ENCODE measurements at regions not wholly inside any gene's neighbourhood (a gene's known extent, or its start where the extent isn't known, plus 50 kb on each side); places are given as distances from the start of the nearest gene placed in this dataset.

DNA sequence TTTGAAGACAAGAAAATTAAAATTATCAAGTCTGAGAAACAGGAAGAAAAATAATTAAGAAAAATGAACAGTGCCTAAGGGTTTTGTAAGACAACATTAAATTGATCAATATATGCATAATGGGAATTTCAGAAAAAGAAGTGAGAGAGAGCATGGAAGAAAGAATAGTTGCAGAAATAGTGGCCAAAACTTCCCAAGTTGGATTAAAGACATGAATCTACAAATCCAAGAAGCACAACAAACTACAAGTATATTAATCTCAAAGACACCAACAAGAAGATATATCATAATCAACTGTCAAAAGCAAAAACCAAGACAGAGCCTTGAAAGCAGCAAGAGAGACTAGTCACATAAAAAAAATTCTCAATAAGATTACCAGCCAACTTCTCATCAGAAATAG is 488.0 kb downstream of the RASEF start:
- TF ChIP-seq RAD21 (conservative IDR thresholded peaks at IDR 0.05 in 1 of 2, IDR thresholded peaks at IDR 0.05 in 1 of 2) (no peak), JUN (IDR thresholded peaks at IDR 0.05) (no peak), FOXS1 (CRISPR knock-in tag; IDR thresholded peaks at IDR 0.05) (no peak), POLR2A (IDR thresholded peaks at IDR 0.05; ENCODE audit: low read length) (no peak), FOSL2 (IDR thresholded peaks at IDR 0.05) (no peak), FOSL2 (CRISPR knock-in tag; IDR thresholded peaks at IDR 0.05) (no peak), EP300 (IDR thresholded peaks at IDR 0.05) (no peak), CHD4 (IDR thresholded peaks at IDR 0.05; ENCODE audit: borderline replicate concordance) (no peak), NR3C1 (IDR thresholded peaks at IDR 0.05) (no peak)
- TF ChIP-seq, protein P1, sequence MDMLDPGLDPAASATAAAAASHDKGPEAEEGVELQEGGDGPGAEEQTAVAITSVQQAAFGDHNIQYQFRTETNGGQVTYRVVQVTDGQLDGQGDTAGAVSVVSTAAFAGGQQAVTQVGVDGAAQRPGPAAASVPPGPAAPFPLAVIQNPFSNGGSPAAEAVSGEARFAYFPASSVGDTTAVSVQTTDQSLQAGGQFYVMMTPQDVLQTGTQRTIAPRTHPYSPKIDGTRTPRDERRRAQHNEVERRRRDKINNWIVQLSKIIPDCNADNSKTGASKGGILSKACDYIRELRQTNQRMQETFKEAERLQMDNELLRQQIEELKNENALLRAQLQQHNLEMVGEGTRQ (IDR thresholded peaks at IDR 0.05): no peak
- TF ChIP-seq, protein P2, sequence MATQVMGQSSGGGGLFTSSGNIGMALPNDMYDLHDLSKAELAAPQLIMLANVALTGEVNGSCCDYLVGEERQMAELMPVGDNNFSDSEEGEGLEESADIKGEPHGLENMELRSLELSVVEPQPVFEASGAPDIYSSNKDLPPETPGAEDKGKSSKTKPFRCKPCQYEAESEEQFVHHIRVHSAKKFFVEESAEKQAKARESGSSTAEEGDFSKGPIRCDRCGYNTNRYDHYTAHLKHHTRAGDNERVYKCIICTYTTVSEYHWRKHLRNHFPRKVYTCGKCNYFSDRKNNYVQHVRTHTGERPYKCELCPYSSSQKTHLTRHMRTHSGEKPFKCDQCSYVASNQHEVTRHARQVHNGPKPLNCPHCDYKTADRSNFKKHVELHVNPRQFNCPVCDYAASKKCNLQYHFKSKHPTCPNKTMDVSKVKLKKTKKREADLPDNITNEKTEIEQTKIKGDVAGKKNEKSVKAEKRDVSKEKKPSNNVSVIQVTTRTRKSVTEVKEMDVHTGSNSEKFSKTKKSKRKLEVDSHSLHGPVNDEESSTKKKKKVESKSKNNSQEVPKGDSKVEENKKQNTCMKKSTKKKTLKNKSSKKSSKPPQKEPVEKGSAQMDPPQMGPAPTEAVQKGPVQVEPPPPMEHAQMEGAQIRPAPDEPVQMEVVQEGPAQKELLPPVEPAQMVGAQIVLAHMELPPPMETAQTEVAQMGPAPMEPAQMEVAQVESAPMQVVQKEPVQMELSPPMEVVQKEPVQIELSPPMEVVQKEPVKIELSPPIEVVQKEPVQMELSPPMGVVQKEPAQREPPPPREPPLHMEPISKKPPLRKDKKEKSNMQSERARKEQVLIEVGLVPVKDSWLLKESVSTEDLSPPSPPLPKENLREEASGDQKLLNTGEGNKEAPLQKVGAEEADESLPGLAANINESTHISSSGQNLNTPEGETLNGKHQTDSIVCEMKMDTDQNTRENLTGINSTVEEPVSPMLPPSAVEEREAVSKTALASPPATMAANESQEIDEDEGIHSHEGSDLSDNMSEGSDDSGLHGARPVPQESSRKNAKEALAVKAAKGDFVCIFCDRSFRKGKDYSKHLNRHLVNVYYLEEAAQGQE (IDR thresholded peaks at IDR 0.05): no peak

Data from A549 (cell line).